Gastroesophageal sphincter (tissue), 3 donors: ENCODE measurements at regions not wholly inside any gene's neighbourhood (a gene's known extent, or its start where the extent isn't known, plus 50 kb on each side); places are given as distances from the start of the nearest gene placed in this dataset.

ENCODE experiments used
- CTCF ChIP-seq, 4 experiments: fragments of 200-600 bp in 2 of 4; fragments of 450-650 bp in 2 of 4; sonication (generic) in 1 of 4; IDR thresholded peaks; one replicate each; pipeline ENCODE4 v1.5.1; 2017 to 2019; ENCODE audit warnings: antibody characterized with exemption in 4 of 4, mild to moderate bottlenecking in 2 of 4, moderate library complexity in 2 of 4
- POLR2A ChIP-seq, 2 donors: fragments of 450-650 bp; IDR thresholded peaks; one replicate each; pipeline ENCODE4 v1.6.1; 2017; ENCODE audit warnings: antibody characterized with exemption in 2 of 2, mild to moderate bottlenecking in 2 of 2, moderate library complexity in 1 of 2

GRCh38 chr2:118223992-118224894 is 136.0 kb downstream of the INSIG2 start:
- TF ChIP-seq CTCF (IDR thresholded peaks at IDR 0.05) (no peak), POLR2A (IDR thresholded peaks at IDR 0.05) (no peak)
